ENCODE measurements at regions not wholly inside any gene's neighbourhood (a gene's known extent, or its start where the extent isn't known, plus 50 kb on each side); places are given as distances from the start of the nearest gene placed in this dataset.
A peak's percentile ranks its signal among the peaks of the same experiment; 100 is the strongest.

DNA sequence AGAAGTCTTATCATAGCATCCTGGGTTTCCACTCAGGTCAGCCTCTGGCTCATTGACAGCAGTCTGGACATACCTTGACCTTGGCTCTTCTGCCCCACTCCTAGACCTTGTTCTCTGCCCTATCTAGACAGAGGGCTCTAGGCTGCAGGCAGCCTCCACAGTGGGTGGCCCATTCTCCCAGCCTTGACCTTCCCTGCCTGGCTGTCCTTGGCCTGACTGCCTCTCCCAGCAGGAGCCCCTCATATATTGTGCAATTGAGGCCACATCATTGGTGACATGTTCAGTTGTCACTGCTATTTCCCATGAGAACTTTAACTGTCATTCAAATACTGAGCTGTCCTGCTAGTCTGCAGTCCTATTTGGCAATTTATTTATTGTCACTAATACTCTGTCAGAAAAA is 503.4 kb downstream of the PLXNA4 start:
- TF ChIP-seq, protein P1, sequence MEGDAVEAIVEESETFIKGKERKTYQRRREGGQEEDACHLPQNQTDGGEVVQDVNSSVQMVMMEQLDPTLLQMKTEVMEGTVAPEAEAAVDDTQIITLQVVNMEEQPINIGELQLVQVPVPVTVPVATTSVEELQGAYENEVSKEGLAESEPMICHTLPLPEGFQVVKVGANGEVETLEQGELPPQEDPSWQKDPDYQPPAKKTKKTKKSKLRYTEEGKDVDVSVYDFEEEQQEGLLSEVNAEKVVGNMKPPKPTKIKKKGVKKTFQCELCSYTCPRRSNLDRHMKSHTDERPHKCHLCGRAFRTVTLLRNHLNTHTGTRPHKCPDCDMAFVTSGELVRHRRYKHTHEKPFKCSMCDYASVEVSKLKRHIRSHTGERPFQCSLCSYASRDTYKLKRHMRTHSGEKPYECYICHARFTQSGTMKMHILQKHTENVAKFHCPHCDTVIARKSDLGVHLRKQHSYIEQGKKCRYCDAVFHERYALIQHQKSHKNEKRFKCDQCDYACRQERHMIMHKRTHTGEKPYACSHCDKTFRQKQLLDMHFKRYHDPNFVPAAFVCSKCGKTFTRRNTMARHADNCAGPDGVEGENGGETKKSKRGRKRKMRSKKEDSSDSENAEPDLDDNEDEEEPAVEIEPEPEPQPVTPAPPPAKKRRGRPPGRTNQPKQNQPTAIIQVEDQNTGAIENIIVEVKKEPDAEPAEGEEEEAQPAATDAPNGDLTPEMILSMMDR (IDR thresholded peaks at IDR 0.05; ENCODE audit: control insufficient read depth, insufficient read depth, low read depth, low read length, missing control alignments), result no peak
- H3K4me3 ChIP-seq (ENCODE audit: control insufficient read depth, low read depth, low read length), result no peak overlapping the region
- no peak for DNase-seq (ENCODE audit: low read depth)

DNA sequence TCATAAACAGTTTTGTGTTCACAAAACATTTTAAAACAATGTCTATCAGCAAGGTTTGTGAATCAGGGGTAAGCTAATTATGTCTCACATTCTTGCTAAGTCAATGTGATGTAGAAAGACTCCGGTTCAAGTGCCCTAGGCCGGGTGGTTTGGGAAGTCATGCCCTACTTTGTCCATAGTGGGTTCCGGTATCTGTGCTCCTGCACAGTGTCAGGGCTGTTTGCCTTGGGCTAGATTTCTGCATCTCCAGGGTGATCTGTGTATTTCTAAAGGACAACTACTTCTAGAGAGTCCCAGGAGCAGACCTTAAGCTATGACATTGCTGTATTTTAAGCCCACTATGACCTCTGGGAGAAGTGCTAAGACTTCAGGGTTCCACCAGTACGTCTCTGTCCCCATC is 504.1 kb downstream of the PLXNA4 start:
- TF ChIP-seq, protein P1 (IDR thresholded peaks at IDR 0.05; ENCODE audit: control insufficient read depth, insufficient read depth, low read depth, low read length, missing control alignments), result no peak
- no peak for DNase-seq (ENCODE audit: low read depth)
- H3K4me3 ChIP-seq (ENCODE audit: control insufficient read depth, low read depth, low read length), result no peak overlapping the region

DNA sequence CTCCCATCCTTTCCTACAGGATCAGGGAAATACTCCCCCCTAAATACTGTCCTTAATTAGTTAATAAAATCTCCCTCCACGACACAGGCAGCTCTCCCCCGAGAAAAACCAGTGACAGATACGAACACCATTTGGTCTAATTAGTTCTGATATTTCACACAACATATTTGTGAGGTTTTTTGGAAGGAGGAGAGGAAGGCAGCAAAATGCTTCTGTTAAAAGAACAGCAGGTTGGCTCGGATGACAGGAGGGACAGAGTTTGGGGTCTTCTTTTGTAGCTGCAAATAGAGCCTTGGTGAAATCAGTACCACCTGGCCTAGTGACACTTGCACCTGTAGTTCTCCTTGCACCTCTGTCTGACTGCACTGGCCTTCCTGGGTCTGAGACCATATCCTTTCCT is 507.0 kb downstream of the PLXNA4 start:
- DNase-seq (ENCODE audit: low read depth), result no peak
- TF ChIP-seq, protein P1 (IDR thresholded peaks at IDR 0.05; ENCODE audit: control insufficient read depth, insufficient read depth, low read depth, low read length, missing control alignments), result no peak
- H3K4me3 ChIP-seq (ENCODE audit: control insufficient read depth, low read depth, low read length), result no peak overlapping the region

DNA sequence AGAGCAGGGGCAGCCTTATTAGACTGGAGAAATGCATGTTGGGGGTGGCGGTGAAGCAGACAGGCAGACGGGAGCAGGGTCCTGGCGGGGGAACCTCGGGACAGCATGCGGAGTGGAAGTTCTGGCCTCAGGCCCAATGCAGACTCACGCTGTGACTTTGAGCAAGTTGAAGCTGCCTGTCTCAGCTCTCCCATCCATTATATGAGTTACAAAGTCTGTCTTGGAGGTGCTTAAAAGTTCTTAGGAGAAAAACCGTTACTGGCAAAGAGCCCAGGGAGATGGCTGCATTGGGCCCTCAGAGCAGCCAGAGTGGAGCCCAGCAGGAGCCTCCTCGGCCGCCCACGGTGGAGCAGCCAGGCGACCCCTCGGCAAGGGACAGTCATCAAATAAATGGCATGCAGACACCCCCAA is 509.5 kb downstream of the PLXNA4 start:
- DNase-seq (ENCODE audit: low read depth), result no peak
- TF ChIP-seq, protein P1 (IDR thresholded peaks at IDR 0.05; ENCODE audit: control insufficient read depth, insufficient read depth, low read depth, low read length, missing control alignments), result no peak

DNA sequence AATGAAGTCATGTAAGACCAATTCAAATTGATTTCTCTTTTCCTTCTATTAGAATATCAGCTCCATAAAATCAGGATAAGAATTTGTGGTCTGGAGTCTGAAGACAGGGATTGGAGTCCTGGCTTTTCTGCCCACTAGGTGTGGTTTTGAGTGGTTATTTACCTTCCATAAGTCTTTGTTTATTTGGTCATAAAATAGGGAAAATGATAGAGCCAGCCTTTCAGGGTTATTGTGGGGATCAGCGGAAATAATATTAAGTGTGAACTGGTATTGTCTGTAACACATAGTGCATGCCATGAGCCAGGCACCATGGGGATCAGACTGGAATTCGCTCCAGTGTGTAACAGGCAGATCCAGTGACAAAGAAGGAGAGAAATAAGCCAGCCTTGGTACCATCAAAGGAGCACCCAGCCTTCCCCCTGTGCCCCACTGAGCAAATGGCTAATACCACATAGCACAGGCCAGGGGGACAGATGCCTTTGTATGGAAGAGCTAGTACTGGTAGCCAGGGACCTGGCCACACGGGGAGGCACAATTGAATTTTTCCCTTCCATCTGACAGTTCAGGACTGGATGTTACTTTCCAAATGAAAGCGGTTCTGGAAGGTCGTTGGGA is 509.7 kb upstream of the PODXL start:
- TF ChIP-seq, protein P1 (IDR thresholded peaks at IDR 0.05; ENCODE audit: control insufficient read depth, insufficient read depth, low read depth, low read length, missing control alignments), result no peak
- DNase-seq (ENCODE audit: low read depth), result no peak
- H3K4me3 ChIP-seq (ENCODE audit: control insufficient read depth, low read depth, low read length), result no peak overlapping the region

More for the DNA sequence above, 509.5 kb downstream of the PLXNA4 start:
- H3K4me3 ChIP-seq (ENCODE audit: control insufficient read depth, low read depth, low read length), result no peak overlapping the region

DNA sequence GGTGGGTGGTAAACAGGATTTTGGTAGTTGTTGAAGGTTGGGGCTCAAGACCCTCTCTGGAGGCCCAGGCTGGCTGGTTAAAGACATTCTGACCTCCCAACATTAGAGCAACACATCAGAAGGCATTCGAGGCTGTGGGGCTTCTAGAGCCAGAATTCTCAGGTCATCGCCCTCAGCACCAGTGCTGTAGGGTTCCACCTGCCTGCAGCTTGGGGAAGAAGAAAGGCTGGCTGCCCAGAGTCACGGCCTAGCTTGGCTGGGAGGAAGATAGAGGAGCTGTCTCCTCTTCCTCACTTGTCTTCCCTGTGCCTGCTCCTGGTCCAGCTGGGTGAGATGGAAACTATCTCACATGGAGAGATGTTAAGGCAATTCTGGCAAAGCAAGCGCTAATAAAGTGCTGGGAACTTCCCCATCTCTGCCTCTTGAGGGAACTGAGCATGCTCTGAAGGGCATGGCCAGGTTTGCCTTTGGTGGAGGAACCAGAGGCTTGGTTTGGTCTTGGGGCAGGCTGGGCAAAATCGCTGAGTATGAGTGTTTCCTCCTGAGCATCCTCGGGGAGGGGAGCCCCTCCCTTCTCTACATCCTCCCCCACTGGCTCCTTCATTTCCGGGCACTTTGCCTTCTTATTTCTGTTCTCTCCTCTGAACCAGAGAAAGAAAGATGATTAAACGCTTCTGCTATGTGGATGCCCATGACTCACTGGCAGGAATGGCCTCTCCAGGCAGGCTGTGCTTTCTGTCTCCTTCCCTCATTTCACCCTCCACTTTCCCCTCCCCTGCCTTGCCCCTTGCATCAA is 509.0 kb upstream of the PODXL start:
- peak; percentile 88 for DNase-seq (ENCODE audit: low read depth)
- TF ChIP-seq, protein P1 (IDR thresholded peaks at IDR 0.05; ENCODE audit: control insufficient read depth, insufficient read depth, low read depth, low read length, missing control alignments), result no peak
- no peak overlapping the region for H3K4me3 ChIP-seq (ENCODE audit: control insufficient read depth, low read depth, low read length)

Measured in AG09309 (cell line).